DND-41 (cell line): ENCODE measurements at regions not wholly inside any gene's neighbourhood (a gene's known extent, or its start where the extent isn't known, plus 50 kb on each side); places are given as distances from the start of the nearest gene placed in this dataset.

Source experiments
- ATAC-seq: fragments of 200-7000 bp; cut with Tn5 transposase; 3 replicates; pipeline ENCODE4 v1.9.1; 2021; ENCODE audit warnings: low read depth; ENCODE audit not compliant: insufficient read depth
- DNase-seq: peaks from one replicate; pipeline ENCODE4 v3.0.0-alpha.2; 2020
- H2AFZ ChIP-seq: 2 replicates; pipeline ENCODE4 v1.6.0; 2012; ENCODE audit warnings: low read depth, low read length
- H3K27ac ChIP-seq: 2 replicates; pipeline ENCODE4 v1.5.1; 2012; ENCODE audit warnings: low read length, inconsistent platforms
- H3K27me3 ChIP-seq: fragments of 200-600 bp; sonication (generic); 2 replicates; pipeline ENCODE4 v1.6.0; 2012; ENCODE audit warnings: low read length, mild to moderate bottlenecking, inconsistent platforms; ENCODE audit not compliant: insufficient read depth, poor library complexity
- H3K36me3 ChIP-seq: 2 replicates; pipeline ENCODE4 v1.5.1; 2012; ENCODE audit warnings: low read length, inconsistent platforms; ENCODE audit not compliant: insufficient read depth
- H3K4me1 ChIP-seq: 2 replicates; pipeline ENCODE4 v1.5.1; 2012; ENCODE audit warnings: mild to moderate bottlenecking, low read length; ENCODE audit not compliant: insufficient read depth
- H3K4me2 ChIP-seq: 2 replicates; pipeline ENCODE4 v1.6.0; 2012; ENCODE audit warnings: mild to moderate bottlenecking, moderate library complexity, low read length, inconsistent platforms; ENCODE audit not compliant: insufficient read depth
- H3K4me3 ChIP-seq, 2 experiments: fragments of 200-600 bp in 1 of 2; shearing (Covaris generic) in 1 of 2; 2 replicates each; pipeline ENCODE4 v1.5.1; 2012 to 2016; ENCODE audit warnings: inconsistent platforms in 2 of 2, low read length in 2 of 2, mild to moderate bottlenecking in 2 of 2, low read depth in 1 of 2, moderate library complexity in 1 of 2
- H3K79me2 ChIP-seq: 2 replicates; pipeline ENCODE4 v1.6.0; 2012; ENCODE audit warnings: low read length, inconsistent platforms; ENCODE audit not compliant: insufficient read depth
- H3K9ac ChIP-seq: 2 replicates; pipeline ENCODE4 v1.6.0; 2012; ENCODE audit warnings: low read depth, mild to moderate bottlenecking, inconsistent platforms, low read length, moderate library complexity
- H3K9me3 ChIP-seq: 2 replicates; pipeline ENCODE4 v1.5.1; 2012; ENCODE audit warnings: low read length, moderate library complexity, mild to moderate bottlenecking, inconsistent platforms; ENCODE audit not compliant: insufficient read depth, severe bottlenecking
- H4K20me1 ChIP-seq: 2 replicates; pipeline ENCODE4 v1.6.0; 2012; ENCODE audit warnings: low read length; ENCODE audit not compliant: insufficient read depth
- CTCF ChIP-seq: IDR thresholded peaks from 2 replicates; pipeline ENCODE4 v1.5.1; 2012; ENCODE audit warnings: borderline replicate concordance, low read length, moderate library complexity, mild to moderate bottlenecking; ENCODE audit not compliant: poor library complexity, severe bottlenecking; ENCODE audit errors: extremely low read depth
- EZH2 ChIP-seq: IDR thresholded peaks from 3 replicates; pipeline ENCODE4 v1.6.1; 2012; ENCODE audit warnings: borderline replicate concordance, low read depth, mild to moderate bottlenecking, moderate library complexity, low read length, inconsistent platforms; ENCODE audit not compliant: severe bottlenecking

GRCh38 chr1:78222225-78222959 is 176.6 kb downstream of the GIPC2 start:
- Histone ChIP-seq H3K79me2 (no peaks in the 10 kb centered on the region), H3K27ac (no peak overlapping the region), H3K4me3 (no peak overlapping the region), H3K27me3 (no peaks in the 10 kb centered on the region), H2AFZ (no peak overlapping the region), H4K20me1 (no peaks in the 10 kb centered on the region), H3K4me1 (no peaks in the 10 kb centered on the region), H3K9me3 (peaks cover 6% of the 10 kb centered on the region), H3K4me2 (no peak overlapping the region), H3K9ac (no peak overlapping the region), H3K36me3 (no peaks in the 10 kb centered on the region)
- ATAC-seq (no peak), DNase-seq (no peak)
- TF ChIP-seq CTCF, result no peak
- TF ChIP-seq EZH2, result no peak

DNA sequence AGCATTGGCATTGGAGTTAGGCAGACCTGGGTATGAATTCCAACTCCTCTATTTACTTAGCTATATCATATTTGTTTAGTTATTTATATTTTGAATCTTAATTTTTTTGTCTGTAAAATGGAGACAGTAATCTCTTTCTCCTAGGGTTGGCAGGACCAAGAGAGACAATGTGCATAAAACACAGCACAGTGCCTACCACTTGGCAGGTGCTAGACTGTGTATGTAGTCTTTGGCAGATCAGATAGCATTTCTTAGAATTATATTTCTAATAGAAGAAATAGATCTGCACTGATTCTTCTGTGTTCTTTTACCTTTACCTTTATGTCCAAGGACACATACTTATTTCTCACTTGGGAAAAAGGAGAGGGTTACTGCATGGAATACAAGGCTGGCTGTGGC is 177.2 kb downstream of the GIPC2 start:
- H2AFZ ChIP-seq, result no peak overlapping the region
- H3K79me2 ChIP-seq, result no peaks in the 10 kb centered on the region
- H3K36me3 ChIP-seq, result no peaks in the 10 kb centered on the region
- peaks cover 6% of the 10 kb centered on the region for H3K9me3 ChIP-seq
- TF ChIP-seq CTCF, result no peak
- no peak for TF ChIP-seq EZH2
- H4K20me1 ChIP-seq, result no peaks in the 10 kb centered on the region
- no peaks in the 10 kb centered on the region for H3K27me3 ChIP-seq
- H3K27ac ChIP-seq, result no peak overlapping the region
- no peaks in the 10 kb centered on the region for H3K4me1 ChIP-seq
- no peak overlapping the region for H3K9ac ChIP-seq
- no peak overlapping the region for H3K4me3 ChIP-seq
- ATAC-seq, result no peak
- H3K4me2 ChIP-seq, result no peak overlapping the region
- DNase-seq, result no peak

GRCh38 chr1:78223417-78224215 is 177.8 kb downstream of the GIPC2 start:
- Histone ChIP-seq H3K27me3 (no peaks in the 10 kb centered on the region), H3K4me3 (no peak overlapping the region), H3K4me1 (no peaks in the 10 kb centered on the region), H3K4me2 (no peak overlapping the region), H3K9me3 (peaks cover 6% of the 10 kb centered on the region), H4K20me1 (no peaks in the 10 kb centered on the region), H3K36me3 (no peaks in the 10 kb centered on the region), H3K9ac (no peak overlapping the region), H2AFZ (no peak overlapping the region), H3K79me2 (no peaks in the 10 kb centered on the region), H3K27ac (no peak overlapping the region)
- TF ChIP-seq CTCF (no peak), EZH2 (no peak)
- DNase-seq (no peak), ATAC-seq (no peak)
